ENCODE measurements at regions not wholly inside any gene's neighbourhood (a gene's known extent, or its start where the extent isn't known, plus 50 kb on each side); places are given as distances from the start of the nearest gene placed in this dataset.

DNA sequence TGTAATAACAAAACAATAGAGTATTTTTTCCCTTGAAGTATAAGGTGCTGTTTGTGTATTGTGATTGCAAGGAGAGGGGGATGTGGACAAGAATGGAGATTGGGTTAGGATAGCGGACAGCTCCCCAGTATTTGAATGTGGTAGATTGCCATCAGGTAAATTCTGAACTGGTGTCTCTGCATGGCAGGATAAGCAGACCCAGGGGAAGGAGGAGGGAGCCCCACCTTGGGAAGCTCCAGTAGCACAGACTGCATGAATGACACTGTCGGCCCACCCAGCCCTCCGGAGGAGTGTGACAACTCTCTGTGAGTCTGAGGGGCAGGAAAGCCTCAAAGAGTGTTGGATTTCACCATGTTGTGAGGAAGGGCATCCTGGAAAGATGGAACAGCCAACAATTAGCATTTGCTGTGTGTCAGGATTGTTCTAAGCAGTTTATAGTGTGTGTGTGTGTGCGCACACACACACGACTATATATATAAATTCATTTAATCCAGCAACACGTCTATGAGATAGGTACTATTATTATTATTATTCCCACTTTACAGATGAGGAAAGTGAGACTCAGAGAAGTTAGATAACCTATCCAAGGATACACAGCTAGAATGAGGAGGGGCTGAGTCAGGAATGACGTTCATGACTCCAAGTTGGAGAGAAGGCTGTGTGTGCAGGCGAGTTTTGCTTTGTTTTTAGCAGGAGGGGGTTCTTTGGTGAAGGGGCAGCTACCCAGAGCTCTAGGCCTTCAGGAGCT is 63.4 kb upstream of the LCTL start (continued):
- TF ChIP-seq, protein P1, sequence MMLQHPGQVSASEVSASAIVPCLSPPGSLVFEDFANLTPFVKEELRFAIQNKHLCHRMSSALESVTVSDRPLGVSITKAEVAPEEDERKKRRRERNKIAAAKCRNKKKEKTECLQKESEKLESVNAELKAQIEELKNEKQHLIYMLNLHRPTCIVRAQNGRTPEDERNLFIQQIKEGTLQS (IDR thresholded peaks at IDR 0.05) = no peak
- TF ChIP-seq RAD21 (IDR thresholded peaks at IDR 0.05; ENCODE audit: low read depth) (no peak), EGR1 (IDR thresholded peaks at IDR 0.05; ENCODE audit: low read depth) (no peak), CEBPB (IDR thresholded peaks at IDR 0.05; ENCODE audit: low read depth) (no peak), ELF1 (IDR thresholded peaks at IDR 0.05; ENCODE audit: borderline replicate concordance, low read depth) (no peak)

DNA sequence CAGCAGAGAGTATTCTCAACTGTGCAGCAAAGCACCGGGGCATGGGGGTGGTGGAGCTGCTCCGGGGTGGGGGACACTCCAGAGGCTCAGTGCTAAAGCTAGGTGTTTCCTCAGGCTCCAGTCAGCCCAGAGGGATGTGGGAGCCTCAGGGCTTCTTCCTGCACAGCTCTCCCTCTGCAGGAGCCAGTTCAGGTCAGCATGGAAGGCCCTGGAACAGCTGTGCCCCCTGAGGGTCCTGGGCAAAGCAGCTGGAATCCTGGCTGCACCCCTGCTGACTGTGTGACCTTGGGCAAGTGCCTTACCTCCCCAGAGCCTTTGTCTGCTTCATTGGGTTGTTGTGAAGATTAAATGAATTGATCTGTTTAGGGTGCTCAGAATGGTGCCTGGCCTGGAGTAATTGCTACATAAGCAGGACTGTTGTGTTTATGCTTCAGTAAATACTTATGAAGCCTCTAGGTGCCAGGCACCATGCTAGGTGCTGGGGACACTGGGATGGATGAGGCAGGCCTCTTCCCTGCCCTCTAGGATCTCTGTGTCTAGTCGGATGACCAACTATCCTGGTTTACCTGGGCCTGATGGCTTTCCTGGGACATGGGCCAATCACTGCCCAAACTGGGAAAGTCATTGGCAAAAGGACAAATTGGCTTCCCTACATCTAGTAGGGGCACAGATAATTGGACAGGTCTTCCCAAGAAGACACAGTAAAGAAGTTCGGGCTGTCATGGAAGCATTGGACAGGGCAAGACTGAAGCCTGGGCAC is 64.2 kb upstream of the LCTL start:
- no peak overlapping the region for H3K4me2 ChIP-seq (ENCODE audit: low read length)
- H3K36me3 ChIP-seq (ENCODE audit: control insufficient read depth in 1 of 2, insufficient read depth in 2 of 2, low read length in 2 of 2) = no peaks in the 10 kb centered on the region
- H3K27ac ChIP-seq (ENCODE audit: low read depth, low read length) = no peak overlapping the region
- H3K4me1 ChIP-seq (ENCODE audit: control insufficient read depth in 1 of 2, insufficient read depth in 2 of 2, low read length in 2 of 2) = no peaks in the 10 kb centered on the region
- no peak for DNase-seq (ENCODE audit: low read depth, low spot score)
- POLR2A ChIA-PET = no interaction called here
- H3K9me3 ChIP-seq (ENCODE audit: control insufficient read depth in 1 of 2, insufficient read depth in 1 of 2, low read depth in 1 of 2, low read length in 2 of 2) = no peaks in the 10 kb centered on the region
- H3K27me3 ChIP-seq (ENCODE audit: insufficient read depth, low read length) = no peaks in the 10 kb centered on the region
- H2AFZ ChIP-seq (ENCODE audit: low read depth, low read length, poor library complexity, severe bottlenecking) = no peak overlapping the region
- H4K20me1 ChIP-seq (ENCODE audit: insufficient read depth) = no peaks in the 10 kb centered on the region
- RAD21 ChIA-PET (ENCODE audit: low non-redundant PET in 1 of 2, low total read pairs in 2 of 2, uncharacterized antibody in 2 of 2, unreplicated experiment in 2 of 2) = no interaction called here
- no peak overlapping the region for H3K4me3 ChIP-seq (replicated peaks in 1 of 2; ENCODE audit: low read depth in 1 of 2, low read length in 2 of 2)
- TF ChIP-seq, protein P2, sequence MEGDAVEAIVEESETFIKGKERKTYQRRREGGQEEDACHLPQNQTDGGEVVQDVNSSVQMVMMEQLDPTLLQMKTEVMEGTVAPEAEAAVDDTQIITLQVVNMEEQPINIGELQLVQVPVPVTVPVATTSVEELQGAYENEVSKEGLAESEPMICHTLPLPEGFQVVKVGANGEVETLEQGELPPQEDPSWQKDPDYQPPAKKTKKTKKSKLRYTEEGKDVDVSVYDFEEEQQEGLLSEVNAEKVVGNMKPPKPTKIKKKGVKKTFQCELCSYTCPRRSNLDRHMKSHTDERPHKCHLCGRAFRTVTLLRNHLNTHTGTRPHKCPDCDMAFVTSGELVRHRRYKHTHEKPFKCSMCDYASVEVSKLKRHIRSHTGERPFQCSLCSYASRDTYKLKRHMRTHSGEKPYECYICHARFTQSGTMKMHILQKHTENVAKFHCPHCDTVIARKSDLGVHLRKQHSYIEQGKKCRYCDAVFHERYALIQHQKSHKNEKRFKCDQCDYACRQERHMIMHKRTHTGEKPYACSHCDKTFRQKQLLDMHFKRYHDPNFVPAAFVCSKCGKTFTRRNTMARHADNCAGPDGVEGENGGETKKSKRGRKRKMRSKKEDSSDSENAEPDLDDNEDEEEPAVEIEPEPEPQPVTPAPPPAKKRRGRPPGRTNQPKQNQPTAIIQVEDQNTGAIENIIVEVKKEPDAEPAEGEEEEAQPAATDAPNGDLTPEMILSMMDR (IDR thresholded peaks at IDR 0.05 in 2 of 3, conservative IDR thresholded peaks at IDR 0.05 in 1 of 3; ENCODE audit: borderline replicate concordance in 1 of 3, insufficient read depth in 1 of 3, low read depth in 2 of 3, low read length in 2 of 3) = no peak
- TF ChIP-seq SIN3A (IDR thresholded peaks at IDR 0.05; ENCODE audit: low read depth) = no peak
- TF ChIP-seq, protein P1 (IDR thresholded peaks at IDR 0.05) = no peak
- ATAC-seq = 0 out of 2 replicates have a peak, but pooled peaks have one; percentile 14
- H3K9me2 ChIP-seq (ENCODE audit: insufficient read depth) = no peaks in the 10 kb centered on the region
- H3K9ac ChIP-seq (ENCODE audit: low read length) = no peak overlapping the region
- intact Hi-C loops (cut with micrococcal nuclease) = no loop called here
- no TSS peak for BruUV-seq (replicated peaks)
- CTCF ChIA-PET = interaction anchor here (1.8 kb wide), 1 partner anchor 11 kb away, joined by 6 read pairs; no protein-coding TSS in a partner anchor
- H3K79me2 ChIP-seq (ENCODE audit: insufficient read depth, low read length) = no peaks in the 10 kb centered on the region
